ENCODE measurements at regions not wholly inside any gene's neighbourhood (a gene's known extent, or its start where the extent isn't known, plus 50 kb on each side); places are given as distances from the start of the nearest gene placed in this dataset.

- no peak for TF ChIP-seq CTCF (IDR thresholded peaks at IDR 0.05)
- no peak for TF ChIP-seq ZFX (IDR thresholded peaks at IDR 0.05; ENCODE audit: borderline replicate concordance)
These were observed 880.2 kb upstream of the TMEM132C start for GRCh38 chr12:127386723-127387122.
